NCI-H2107 (cell line): ENCODE measurements at regions not wholly inside any gene's neighbourhood (a gene's known extent, or its start where the extent isn't known, plus 50 kb on each side); places are given as distances from the start of the nearest gene placed in this dataset.

Experiments used
- DNase-seq: peaks from one replicate; lab custom pipeline; 2025; lab: John Stamatoyannopoulos, UW

DNA sequence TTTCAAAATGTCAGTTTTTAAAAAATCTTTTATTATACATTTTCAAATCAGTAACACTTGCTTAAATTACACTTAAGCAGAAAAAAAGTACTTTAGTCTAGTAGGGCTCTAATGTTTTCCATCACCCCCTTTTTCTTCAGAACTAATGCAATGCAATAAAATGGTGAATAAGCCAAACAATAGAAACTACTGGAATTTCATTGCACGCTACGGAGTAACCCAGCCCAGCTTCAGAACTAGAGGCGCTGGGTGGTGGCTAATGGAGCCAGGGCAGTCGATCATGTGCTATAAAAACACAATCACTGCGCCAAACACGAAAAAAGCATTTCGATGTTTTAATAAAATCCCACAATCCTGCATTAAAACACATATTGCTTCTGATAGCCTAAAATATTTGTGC lies 59.9 kb upstream of the ODAD2 start:
- DNase-seq, result no peak

DNA sequence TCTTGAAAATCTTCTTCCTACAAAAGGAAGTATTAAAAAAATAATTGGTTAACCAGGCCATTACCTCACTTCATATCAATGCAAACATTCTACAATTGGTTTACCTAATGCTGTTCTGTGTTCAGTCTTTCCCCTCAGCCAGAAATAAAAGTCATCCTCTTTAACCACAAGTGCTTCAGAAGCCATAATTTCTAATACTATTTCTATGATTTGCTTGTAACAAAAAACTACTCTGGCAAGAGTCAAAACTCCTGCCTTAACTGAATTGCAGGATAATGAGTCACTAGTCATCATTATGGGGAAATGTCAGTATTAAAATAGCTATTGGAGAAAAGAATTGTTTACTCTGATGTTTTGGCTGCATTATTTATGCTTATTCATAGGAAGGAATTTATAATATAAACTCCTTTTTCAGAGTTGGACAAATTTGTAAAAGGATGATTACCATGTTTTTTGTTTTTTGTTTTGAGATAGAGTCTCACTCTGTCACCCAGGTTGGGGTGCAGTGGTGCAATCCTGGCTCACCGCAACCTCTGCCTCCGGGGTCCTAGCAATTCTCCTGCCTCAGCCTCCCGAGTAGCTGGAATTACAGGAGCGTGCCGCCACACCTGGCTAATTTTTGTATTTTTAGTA lies 55.5 kb upstream of the ODAD2 start:
- DNase-seq, result no peak

DNA sequence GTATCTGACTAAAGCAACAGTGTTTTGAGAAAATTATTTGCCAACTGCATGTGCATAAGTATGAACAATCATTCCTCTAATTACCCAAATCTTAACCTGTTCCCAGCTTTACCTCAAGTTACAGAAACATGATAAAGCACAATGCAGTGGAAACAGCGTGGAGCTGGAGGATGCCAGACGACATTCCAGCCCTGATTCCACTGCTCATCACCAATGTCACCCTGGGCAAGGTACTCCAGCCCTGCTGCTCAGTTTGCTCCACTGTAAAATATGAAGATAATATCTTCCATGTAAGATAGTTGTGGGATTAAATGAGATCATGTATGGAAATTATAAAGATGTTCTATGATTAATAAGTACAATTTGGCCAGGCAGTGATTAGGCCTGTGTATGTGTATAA lies 50.4 kb upstream of the ODAD2 start:
- no peak for DNase-seq
